PFSK-1 (cell line): ENCODE measurements at regions not wholly inside any gene's neighbourhood (a gene's known extent, or its start where the extent isn't known, plus 50 kb on each side); places are given as distances from the start of the nearest gene placed in this dataset.

Experiments
- FOXP2 ChIP-seq: optimal IDR thresholded peaks from 2 replicates; pipeline ENCODE3; 2011; ENCODE audit warnings: borderline replicate concordance, control low read depth, inconsistent platforms; ENCODE audit not compliant: insufficient read depth; ENCODE audit errors: extremely low read length, extremely low read depth
- POLR2AphosphoS5 ChIP-seq: IDR thresholded peaks from 2 replicates; pipeline ENCODE4 v1.6.1; 2012; ENCODE audit warnings: low read depth, mild to moderate bottlenecking, control low read depth, low read length, moderate library complexity
- SIN3A ChIP-seq: IDR thresholded peaks from 2 replicates; pipeline ENCODE4 v1.6.1; 2012; ENCODE audit warnings: mild to moderate bottlenecking, low read length, moderate library complexity, borderline replicate concordance; ENCODE audit not compliant: insufficient read depth
- TAF1 ChIP-seq: IDR thresholded peaks from 2 replicates; pipeline ENCODE4 v1.6.1; 2012; ENCODE audit warnings: low read length, control low read depth, borderline replicate concordance; ENCODE audit not compliant: insufficient read depth
- TF ChIP-seq, protein P1 (sequence below), 2 experiments: IDR thresholded peaks; 2 replicates each; pipeline versions ENCODE4 v1.6.1 to v1.8.0; 2011 to 2012; ENCODE audit warnings: low read depth in 2 of 2, low read length in 2 of 2, control low read depth in 1 of 2, inconsistent platforms in 1 of 2, mild to moderate bottlenecking in 1 of 2, moderate library complexity in 1 of 2; ENCODE audit not compliant: insufficient read depth in 1 of 2

DNA sequence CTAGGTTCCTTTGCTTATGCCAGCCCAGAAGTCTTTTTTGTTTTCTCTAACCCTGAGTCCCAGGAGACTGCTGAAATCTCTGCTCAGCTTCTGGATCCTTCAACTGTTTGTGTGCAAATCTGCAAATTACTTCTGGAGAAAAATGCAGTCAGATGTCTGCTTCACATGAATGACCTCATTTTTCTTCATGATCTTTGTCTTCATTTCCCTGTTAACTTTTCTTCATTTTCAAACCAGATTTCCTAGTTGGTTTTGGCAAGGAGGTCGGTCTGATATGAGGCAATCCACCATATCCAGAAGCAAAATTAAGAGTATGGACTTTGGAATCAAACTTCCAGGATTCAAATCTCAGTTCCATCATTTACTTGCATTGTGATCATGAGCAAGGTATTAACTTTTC, 66.8 kb downstream of the ZNF503 start:
- TF ChIP-seq FOXP2 = no peak
- TF ChIP-seq POLR2AphosphoS5 = no peak
- TF ChIP-seq, protein P1, sequence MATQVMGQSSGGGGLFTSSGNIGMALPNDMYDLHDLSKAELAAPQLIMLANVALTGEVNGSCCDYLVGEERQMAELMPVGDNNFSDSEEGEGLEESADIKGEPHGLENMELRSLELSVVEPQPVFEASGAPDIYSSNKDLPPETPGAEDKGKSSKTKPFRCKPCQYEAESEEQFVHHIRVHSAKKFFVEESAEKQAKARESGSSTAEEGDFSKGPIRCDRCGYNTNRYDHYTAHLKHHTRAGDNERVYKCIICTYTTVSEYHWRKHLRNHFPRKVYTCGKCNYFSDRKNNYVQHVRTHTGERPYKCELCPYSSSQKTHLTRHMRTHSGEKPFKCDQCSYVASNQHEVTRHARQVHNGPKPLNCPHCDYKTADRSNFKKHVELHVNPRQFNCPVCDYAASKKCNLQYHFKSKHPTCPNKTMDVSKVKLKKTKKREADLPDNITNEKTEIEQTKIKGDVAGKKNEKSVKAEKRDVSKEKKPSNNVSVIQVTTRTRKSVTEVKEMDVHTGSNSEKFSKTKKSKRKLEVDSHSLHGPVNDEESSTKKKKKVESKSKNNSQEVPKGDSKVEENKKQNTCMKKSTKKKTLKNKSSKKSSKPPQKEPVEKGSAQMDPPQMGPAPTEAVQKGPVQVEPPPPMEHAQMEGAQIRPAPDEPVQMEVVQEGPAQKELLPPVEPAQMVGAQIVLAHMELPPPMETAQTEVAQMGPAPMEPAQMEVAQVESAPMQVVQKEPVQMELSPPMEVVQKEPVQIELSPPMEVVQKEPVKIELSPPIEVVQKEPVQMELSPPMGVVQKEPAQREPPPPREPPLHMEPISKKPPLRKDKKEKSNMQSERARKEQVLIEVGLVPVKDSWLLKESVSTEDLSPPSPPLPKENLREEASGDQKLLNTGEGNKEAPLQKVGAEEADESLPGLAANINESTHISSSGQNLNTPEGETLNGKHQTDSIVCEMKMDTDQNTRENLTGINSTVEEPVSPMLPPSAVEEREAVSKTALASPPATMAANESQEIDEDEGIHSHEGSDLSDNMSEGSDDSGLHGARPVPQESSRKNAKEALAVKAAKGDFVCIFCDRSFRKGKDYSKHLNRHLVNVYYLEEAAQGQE (IDR thresholded peaks at IDR 0.05; ENCODE audit: insufficient read depth in 1 of 2, low read depth in 2 of 2, low read length in 2 of 2) = no peak
- TF ChIP-seq SIN3A = no peak
- no peak for TF ChIP-seq TAF1

DNA sequence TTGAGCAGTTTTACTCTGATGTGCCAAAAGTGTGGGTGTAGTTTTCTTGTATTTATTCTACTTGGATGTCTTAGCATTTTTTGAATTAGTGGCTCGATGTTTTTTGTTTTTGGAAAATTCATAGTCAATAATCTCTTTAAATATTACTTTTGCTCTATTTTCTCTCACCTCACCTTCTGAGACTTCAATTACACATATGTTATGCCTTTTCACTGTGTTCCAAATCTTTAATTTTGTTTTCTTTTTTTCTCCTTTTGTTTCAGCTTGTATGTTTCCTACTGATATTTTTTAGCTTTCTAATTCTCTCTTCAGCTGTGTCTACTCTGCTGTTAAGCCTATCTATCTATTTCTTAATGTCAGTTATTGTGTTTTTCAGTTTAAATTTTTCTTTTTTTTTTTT, 69.5 kb downstream of the ZNF503 start:
- TF ChIP-seq FOXP2 (no peak), POLR2AphosphoS5 (no peak), SIN3A (no peak), TAF1 (no peak)
- TF ChIP-seq, protein P1 (IDR thresholded peaks at IDR 0.05; ENCODE audit: insufficient read depth in 1 of 2, low read depth in 2 of 2, low read length in 2 of 2) = no peak

DNA sequence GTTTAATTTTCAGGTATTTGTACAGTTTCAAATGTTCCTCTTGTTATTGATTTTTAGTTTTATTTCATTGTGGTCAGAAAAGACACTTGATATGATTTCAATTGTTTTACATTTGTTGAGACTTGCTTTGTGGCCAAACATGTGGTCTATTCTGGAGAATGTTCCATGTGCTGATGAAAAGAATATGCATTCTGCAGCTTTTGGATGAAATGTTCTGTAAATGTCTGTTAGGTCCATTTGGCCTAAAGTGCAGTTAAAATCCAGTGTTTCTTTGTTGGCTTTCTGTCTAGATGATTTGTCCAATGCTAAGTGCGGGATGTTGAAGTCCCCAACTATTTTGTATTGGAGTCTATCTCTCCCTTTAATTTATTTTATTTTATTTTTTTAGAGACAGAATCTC, 70.5 kb downstream of the ZNF503 start:
- TF ChIP-seq POLR2AphosphoS5 (no peak), FOXP2 (no peak), SIN3A (no peak), TAF1 (no peak)
- TF ChIP-seq, protein P1 (IDR thresholded peaks at IDR 0.05; ENCODE audit: insufficient read depth in 1 of 2, low read depth in 2 of 2, low read length in 2 of 2) = no peak

DNA sequence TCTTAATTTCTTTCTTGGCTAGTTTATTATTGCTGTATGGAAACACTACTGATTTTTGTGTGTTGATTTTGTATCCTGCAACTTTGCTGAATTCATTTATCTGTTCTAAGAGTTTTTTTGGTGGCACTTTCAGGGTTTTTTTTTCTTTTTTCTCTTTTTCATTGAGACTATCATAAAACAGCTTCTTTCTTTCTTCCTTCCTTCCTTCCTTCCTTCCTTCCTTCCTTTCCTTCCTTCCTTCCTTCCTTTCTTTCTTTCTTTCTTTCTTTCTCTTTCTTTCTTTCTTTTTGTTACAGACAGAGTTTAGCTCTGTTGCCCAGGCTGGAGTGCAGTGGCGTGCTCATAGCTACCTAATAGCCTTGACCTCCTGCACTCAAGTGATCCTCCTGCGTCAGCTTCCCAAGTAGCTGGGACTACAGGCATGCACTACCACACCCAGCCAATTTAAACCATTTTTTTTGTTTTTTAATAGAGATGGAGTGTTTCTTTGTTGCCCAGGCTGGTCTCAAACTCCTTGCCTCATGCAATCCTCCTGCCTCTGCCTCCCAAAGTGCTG, 72.3 kb downstream of the ZNF503 start:
- TF ChIP-seq SIN3A (no peak), POLR2AphosphoS5 (no peak), TAF1 (no peak), FOXP2 (no peak)
- TF ChIP-seq, protein P1 (IDR thresholded peaks at IDR 0.05; ENCODE audit: insufficient read depth in 1 of 2, low read depth in 2 of 2, low read length in 2 of 2) = no peak

DNA sequence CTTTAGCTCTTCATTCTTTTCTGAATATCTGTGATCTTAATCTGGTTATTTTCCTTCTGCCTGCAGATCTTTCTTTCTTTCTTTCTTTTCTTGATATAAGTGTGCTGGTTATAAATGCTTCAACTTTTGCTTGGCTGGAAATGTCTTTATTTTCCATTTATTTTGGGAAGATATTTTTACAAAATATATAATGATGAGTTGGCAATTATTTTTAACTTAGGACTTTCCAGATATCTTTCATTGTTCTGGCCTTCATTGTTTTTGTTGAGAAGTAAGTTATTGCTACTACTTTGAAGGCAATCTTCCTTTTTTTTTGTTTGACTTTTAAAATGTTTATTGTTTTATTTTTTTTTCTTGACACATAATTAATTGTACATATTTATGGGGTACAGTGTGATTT, 75.3 kb downstream of the ZNF503 start:
- TF ChIP-seq, protein P1 (IDR thresholded peaks at IDR 0.05; ENCODE audit: insufficient read depth in 1 of 2, low read depth in 2 of 2, low read length in 2 of 2) = no peak
- TF ChIP-seq POLR2AphosphoS5 (no peak), SIN3A (no peak), TAF1 (no peak)
